ENCODE measurements at regions not wholly inside any gene's neighbourhood (a gene's known extent, or its start where the extent isn't known, plus 50 kb on each side); places are given as distances from the start of the nearest gene placed in this dataset.

DNA sequence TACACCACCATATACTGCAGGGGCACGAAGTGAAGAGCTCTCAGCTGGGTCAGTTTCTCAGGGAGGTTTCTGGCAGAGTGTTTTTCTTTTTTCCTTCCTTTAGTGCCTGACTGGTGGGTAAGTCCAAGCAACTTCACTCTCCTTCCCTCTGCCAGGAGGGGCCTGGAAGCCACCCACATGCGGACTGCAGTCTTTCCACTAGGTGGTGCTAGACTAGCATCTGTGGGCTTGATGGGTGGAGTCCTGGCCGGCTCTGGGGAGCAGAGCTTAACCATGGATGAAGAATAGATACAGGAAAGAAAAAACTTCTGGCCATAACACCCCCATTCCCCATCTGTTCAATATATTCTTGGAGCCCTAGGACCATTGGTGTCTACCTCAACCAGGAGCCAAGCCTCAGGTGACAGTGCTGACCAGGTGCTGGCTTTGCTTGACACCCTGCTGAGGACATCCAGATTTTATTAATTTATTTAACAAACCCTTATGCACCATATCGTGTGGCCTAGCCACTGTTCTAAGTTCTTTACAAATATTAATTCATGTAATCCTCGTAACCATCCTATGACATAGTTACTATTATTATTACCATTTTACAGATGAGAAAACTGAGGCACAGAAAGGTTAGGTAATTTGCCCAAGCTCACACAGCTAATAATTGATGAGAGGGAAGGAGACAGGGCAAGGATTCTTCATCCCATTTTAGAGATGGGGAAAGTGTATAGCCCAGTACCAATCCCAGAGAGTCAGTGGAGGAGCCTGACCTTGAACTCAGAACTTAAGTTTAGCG is 126.7 kb upstream of the CSF3R start:
- TF ChIP-seq EZH2 (IDR thresholded peaks at IDR 0.05; ENCODE audit: borderline replicate concordance, low read depth, low read length, poor library complexity, severe bottlenecking): no peak
- TF ChIP-seq, protein P1, sequence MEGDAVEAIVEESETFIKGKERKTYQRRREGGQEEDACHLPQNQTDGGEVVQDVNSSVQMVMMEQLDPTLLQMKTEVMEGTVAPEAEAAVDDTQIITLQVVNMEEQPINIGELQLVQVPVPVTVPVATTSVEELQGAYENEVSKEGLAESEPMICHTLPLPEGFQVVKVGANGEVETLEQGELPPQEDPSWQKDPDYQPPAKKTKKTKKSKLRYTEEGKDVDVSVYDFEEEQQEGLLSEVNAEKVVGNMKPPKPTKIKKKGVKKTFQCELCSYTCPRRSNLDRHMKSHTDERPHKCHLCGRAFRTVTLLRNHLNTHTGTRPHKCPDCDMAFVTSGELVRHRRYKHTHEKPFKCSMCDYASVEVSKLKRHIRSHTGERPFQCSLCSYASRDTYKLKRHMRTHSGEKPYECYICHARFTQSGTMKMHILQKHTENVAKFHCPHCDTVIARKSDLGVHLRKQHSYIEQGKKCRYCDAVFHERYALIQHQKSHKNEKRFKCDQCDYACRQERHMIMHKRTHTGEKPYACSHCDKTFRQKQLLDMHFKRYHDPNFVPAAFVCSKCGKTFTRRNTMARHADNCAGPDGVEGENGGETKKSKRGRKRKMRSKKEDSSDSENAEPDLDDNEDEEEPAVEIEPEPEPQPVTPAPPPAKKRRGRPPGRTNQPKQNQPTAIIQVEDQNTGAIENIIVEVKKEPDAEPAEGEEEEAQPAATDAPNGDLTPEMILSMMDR (conservative IDR thresholded peaks at IDR 0.05; ENCODE audit: low read depth, low read length): peak; percentile 90

All from A673 (cell line).